ENCODE measurements at regions not wholly inside any gene's neighbourhood (a gene's known extent, or its start where the extent isn't known, plus 50 kb on each side); places are given as distances from the start of the nearest gene placed in this dataset.

DNA sequence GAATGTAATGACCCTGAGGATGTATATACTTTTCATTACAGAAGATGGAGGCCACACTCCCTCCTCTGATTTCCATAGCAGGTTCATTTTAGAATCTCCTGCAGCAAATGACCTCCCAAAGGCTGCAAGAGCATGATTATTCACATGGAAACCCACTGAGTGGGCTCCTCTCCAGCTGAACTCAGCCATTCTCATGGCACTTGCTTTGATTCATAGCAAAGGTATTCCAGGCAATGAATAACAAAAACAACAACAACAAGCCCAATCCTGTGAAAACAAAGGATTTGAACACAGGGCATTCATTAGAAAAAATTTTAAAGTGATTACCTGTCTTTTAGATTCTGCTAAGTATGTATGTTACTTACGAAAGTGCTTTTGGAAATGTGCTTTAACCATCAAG is 894.0 kb upstream of the FRG1 start:
- in situ Hi-C loops (cut with MboI; ENCODE audit: low sequenced_read_pairs, unreplicated experiment): no loop called here
- DNase-seq (ENCODE audit: low spot score): no peak
- TF ChIP-seq CTCF (IDR thresholded peaks at IDR 0.05; ENCODE audit: borderline replicate concordance, control extremely low read depth, extremely low read depth, insufficient read depth, missing control alignments): no peak

DNA sequence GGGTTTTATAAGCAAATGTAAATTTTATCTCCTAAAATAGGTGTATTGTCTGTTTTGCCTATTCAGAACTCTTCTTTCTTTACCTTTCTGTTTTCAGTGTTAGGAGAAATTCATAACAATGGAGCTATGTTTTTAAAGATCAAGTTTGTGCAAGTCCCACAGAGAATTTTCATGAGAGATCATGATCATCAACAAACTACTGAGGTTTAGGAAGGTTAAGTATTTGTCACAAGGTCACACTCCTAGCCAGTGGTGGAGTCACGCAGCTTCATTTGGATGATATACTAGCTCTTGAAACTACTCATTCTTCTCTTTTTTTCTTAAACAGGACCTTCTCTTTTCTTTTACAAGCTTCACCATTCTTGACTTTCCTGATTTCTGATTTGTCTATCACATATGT is 892.6 kb upstream of the FRG1 start:
- DNase-seq (ENCODE audit: low spot score): no peak
- no peak for TF ChIP-seq CTCF (IDR thresholded peaks at IDR 0.05; ENCODE audit: borderline replicate concordance, control extremely low read depth, extremely low read depth, insufficient read depth, missing control alignments)
- in situ Hi-C loops (cut with MboI; ENCODE audit: low sequenced_read_pairs, unreplicated experiment): no loop called here

DNA sequence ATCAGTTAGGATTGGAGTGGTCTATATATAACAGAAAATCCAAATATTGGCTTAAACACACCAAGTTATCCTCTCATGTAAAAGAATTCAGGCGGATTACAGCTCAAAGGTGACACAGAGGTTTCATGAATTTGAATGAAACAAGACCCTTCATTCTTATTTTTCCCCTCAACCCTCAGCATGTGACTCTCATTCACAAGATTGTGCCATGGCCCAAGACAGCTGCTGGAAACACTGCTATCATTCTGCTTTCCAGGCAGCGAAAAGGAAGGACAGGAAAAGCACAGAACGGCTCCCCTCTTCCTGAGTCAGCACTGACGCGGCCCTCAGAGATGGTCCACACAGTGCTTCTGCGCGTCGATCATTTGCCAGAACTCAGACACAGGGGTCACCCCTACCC is 891.0 kb upstream of the FRG1 start:
- no peak for DNase-seq (ENCODE audit: low spot score)
- in situ Hi-C loops (cut with MboI; ENCODE audit: low sequenced_read_pairs, unreplicated experiment): no loop called here
- no peak for TF ChIP-seq CTCF (IDR thresholded peaks at IDR 0.05; ENCODE audit: borderline replicate concordance, control extremely low read depth, extremely low read depth, insufficient read depth, missing control alignments)

DNA sequence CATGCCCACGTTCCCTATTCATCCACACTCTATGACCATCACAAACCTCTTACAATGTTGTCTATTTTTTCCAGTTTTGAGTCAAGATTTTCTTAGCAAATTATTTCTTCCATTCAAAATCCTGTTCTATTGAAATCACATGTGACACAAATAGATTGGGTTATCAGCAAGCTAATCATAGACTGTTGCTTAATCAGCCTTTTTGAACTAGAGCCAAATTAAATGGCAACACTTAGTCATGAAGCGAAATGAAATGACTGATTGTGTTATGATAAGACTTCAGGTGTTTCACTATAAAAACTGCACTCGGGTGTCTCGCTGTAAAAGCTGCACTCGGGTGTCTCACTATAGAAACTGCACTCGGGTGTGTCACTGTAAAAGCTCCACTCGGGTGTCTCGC is 890.0 kb upstream of the FRG1 start:
- in situ Hi-C loops (cut with MboI; ENCODE audit: low sequenced_read_pairs, unreplicated experiment): no loop called here
- DNase-seq (ENCODE audit: low spot score): no peak
- no peak for TF ChIP-seq CTCF (IDR thresholded peaks at IDR 0.05; ENCODE audit: borderline replicate concordance, control extremely low read depth, extremely low read depth, insufficient read depth, missing control alignments)

GRCh38 chr4:189053621-189054020 is 887.1 kb upstream of the FRG1 start:
- in situ Hi-C loops (cut with MboI; ENCODE audit: low sequenced_read_pairs, unreplicated experiment): no loop called here
- TF ChIP-seq CTCF (IDR thresholded peaks at IDR 0.05; ENCODE audit: borderline replicate concordance, control extremely low read depth, extremely low read depth, insufficient read depth, missing control alignments): no peak
- DNase-seq (ENCODE audit: low spot score): no peak

DNA sequence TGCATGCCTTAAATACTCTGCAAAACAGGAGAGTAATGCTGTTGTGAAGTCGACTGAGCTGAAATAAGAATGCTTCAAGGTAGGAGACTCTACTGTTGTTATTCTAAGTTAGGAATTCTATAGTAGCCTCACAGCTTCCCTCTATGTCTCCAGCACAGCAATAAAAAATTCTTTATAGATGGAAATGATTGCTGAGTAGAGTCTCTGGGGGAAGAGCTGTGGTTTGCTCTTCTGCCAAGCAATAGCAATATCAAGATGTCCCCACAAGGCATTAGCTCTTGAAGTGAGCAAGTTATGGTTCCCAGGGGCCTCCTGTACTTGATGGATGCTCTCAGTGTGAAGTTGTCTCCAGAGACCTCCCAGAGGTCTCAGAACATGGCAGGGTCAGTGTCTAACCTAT is 880.6 kb upstream of the FRG1 start:
- TF ChIP-seq CTCF (IDR thresholded peaks at IDR 0.05; ENCODE audit: borderline replicate concordance, control extremely low read depth, extremely low read depth, insufficient read depth, missing control alignments): no peak
- in situ Hi-C loops (cut with MboI; ENCODE audit: low sequenced_read_pairs, unreplicated experiment): no loop called here
- no peak for DNase-seq (ENCODE audit: low spot score)
